ENCODE measurements at regions not wholly inside any gene's neighbourhood (a gene's known extent, or its start where the extent isn't known, plus 50 kb on each side); places are given as distances from the start of the nearest gene placed in this dataset.

GRCh38 chr10:108388706-108389105, 1224.2 kb upstream of the SORCS1 start:
- TF ChIP-seq, protein P1, sequence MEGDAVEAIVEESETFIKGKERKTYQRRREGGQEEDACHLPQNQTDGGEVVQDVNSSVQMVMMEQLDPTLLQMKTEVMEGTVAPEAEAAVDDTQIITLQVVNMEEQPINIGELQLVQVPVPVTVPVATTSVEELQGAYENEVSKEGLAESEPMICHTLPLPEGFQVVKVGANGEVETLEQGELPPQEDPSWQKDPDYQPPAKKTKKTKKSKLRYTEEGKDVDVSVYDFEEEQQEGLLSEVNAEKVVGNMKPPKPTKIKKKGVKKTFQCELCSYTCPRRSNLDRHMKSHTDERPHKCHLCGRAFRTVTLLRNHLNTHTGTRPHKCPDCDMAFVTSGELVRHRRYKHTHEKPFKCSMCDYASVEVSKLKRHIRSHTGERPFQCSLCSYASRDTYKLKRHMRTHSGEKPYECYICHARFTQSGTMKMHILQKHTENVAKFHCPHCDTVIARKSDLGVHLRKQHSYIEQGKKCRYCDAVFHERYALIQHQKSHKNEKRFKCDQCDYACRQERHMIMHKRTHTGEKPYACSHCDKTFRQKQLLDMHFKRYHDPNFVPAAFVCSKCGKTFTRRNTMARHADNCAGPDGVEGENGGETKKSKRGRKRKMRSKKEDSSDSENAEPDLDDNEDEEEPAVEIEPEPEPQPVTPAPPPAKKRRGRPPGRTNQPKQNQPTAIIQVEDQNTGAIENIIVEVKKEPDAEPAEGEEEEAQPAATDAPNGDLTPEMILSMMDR (conservative IDR thresholded peaks at IDR 0.05 in 1 of 2, IDR thresholded peaks at IDR 0.05 in 1 of 2; ENCODE audit: extremely low read depth in 1 of 2, insufficient read depth in 1 of 2, low read depth in 1 of 2, low read length in 2 of 2): no peak
- no peak for TF ChIP-seq EZH2 (IDR thresholded peaks at IDR 0.05; ENCODE audit: borderline replicate concordance, low read length)
